Hematopoietic multipotent progenitor cell treated with erythropoietin and hydrocortisone succinate and interleukin-3 and kit ligand, for 4 days (in vitro differentiated cells): ENCODE measurements at regions not wholly inside any gene's neighbourhood (a gene's known extent, or its start where the extent isn't known, plus 50 kb on each side); places are given as distances from the start of the nearest gene placed in this dataset.

ENCODE experiments used
- DNase-seq: peaks from one replicate; pipeline ENCODE4 v3.0.0-alpha.2; 2015

DNA sequence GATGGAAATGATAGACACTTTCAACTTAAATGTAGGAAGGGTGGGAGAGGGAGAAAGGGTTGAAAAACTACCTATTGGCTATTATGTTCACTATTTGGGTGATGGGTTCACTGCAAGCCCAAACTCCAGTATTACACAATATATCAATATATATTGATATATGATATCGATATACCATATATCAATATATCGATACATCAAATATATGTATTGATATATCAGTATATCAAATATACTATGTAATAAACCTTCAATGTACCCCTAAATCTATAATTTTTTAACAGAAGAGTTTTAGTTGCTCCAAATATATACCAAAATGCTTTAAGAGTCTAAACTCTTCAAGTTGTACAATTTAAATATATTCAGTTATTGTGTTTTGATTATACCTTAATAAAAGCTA is 302.0 kb upstream of the RGMB start:
- DNase-seq, result no peak

DNA sequence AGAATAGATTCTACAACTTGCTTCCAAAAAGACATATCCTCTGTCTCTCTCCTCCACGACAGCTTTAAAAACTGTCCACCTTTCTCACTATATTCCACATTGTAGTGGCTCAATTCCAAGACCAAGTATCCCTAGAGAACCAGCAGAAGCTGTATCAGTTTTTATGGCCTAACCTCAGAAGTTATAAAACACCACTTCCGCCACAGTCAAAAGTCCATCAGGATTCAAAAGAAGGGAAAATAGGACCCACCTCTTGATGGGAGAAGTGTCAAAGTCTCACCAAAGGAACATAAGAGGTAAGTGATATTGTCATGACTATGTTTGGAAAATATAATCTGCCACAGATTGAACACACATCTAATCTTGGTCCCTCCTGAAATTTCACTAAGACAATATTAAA is 299.2 kb upstream of the RGMB start:
- no peak for DNase-seq

DNA sequence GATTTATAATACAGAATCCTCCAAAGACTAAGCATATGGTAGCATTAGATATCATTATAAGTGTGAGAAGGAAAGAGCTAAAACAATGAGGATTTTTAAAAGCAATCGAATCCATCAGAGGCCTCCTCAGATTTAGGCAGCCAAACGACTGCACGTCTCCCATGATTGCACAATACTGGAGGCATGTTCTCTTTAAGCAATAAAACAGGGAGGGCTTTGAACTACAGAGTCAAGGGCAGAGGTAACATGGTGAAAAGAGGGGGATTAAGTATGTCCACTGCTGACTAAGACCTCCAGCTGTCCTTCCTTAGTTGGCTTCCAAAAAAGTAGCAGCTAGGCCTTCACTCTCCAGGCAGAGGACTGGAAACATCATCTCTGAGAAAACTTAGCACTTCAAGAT is 298.7 kb upstream of the RGMB start:
- DNase-seq, result no peak

DNA sequence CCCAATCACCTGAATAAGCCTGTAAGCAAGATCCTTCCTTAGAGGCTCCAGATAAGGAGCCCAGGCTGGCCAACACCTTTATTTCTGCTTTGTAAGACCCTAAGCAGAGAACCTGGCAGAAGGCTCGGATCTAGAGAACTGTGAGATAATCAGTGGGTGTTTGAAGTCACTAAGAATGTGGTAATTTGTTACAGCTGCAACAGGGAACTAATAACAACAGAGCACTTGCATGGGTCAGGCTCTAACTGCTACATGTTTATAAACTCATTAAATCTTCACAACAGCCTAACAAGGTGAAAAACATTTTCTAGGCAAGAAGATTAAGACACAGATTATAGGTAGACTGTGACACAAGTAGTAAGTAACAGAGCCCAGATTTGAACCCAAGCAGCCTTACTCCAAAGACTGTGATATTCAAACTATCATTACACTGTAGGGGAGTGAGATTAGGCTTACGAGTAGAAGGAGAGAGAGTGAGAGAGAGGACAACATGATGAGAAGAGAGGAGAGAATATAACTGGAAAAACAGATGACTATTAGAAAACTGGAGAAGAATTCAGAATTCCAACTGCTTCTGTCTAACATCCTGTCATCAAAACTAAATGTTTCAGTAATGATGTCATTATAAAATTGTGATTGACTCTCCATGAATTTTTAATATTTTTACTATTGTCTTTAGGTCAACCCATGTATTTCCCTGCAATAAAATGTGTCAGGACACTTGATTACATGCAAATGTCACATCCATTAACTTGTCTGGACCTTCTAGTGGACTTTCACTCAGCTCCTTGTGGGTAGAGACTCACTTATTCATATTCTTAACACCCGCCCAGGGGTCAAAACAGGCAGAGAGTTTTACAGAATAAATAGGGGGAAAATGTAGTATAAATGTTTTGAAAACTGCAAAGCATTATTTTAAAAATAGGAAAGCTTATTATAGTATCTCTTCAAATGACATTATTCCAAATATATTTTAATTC is 290.9 kb upstream of the RGMB start:
- DNase-seq, result no peak

DNA sequence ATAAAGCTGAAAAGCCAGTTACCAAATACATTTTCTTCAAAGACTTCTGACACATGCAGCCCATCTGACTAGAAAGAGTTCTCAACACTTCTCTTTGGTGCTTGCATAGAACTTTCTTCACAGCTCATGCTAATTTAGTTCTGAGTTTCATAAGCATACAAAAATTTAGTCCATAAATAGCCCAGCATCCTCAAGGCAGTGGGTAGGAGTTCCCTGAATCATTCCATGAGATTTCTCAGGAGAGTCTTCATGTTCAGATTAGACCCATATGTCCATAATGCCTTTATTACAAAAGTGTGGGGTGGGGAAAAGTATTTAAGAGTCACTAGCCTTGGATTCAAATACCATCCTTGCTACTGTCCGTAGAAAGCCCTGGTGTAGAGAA is 290.2 kb upstream of the RGMB start:
- DNase-seq, result no peak

DNA sequence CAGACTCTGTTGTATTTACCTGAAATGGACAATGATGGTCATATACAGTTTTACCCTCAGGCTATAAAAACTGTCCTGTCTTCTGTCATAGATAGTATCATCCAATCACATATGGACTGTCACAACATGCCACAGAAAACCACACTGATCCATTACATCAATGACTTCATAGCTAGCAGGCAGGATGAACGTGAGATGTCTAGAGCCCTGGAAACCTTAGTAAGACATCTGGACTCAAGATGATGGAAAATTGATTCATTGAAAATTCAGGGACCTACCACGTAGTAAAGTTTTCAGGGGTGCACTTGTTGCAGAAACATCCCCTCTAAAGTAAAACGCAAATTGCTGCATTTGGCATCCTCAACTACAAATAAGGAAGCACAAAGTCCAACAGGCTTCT is 284.4 kb upstream of the RGMB start:
- DNase-seq, result no peak

DNA sequence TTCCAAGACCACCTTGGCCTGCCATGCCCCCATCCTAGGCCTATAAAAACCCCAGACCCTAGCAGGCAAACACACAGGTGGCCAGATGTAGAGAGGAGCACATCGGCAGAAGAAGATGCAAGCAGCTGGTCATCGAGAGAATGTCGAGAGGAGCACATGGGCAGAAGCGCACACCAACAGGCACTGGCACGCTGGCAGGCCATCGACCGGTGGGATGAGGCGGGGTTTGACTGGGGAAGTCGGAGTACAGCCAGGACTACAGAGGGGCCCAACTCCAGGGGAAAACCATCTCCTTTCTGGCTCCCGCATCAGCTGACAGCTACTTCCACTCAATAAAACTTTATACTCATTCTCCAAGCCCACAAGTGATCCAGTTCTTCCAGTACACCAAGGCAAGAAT is 283.1 kb upstream of the RGMB start:
- no peak for DNase-seq

DNA sequence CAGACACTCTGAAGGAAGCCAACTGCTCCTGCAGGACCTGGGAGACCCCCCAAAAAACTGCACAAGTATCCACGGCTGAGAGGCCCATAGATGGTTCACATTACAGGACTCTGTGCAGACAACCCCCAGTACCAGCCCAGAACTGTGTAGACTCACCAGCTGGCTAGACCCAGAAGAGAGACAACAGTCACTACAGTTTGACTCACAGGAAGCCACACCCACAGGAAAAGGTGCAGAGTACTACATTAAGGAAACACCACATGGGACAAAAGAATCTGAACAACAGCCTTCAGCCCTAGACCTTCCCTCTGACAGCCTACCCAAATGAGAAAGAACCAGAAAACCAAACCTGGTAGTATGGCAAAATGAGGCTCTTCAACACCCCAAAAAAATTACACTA is 281.2 kb upstream of the RGMB start:
- DNase-seq, result no peak

DNA sequence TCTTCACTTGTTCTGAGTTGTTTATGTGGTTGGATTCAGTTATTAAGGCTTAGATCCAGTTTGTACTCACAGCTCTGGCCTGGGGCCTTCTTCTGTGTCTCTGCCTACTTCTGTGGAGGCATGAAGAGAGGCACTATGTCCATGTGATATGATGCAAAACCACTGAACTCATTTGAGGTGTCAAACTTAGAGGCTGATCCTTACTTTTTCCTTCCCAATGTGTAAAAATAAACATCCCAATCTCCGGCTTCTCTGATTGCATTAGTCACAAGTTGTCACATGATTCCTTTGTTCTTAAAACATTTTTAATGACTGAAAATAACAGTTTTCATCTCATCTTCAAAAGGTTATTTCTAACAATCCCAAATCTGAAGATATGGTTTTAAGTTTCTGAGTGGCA is 276.0 kb upstream of the RGMB start:
- DNase-seq, result no peak

DNA sequence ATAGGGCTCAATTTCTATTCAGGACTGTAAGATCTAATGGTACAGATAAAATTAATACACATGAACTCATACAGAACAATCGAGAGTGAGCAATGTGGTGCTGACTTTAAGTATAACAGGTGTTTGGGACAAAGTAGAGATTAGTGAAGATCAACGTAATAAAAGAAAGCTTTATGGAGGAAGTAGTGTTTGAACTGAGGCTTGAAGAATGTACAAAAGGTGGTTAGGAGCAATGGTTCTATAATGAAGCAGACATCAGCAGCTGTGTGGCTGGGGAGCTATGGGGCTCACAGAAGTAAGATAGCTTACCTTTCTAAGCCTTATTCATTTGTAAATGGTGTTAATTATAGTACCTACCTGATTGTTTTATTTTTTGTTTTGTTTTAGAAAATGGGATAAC is 275.4 kb upstream of the RGMB start:
- no peak for DNase-seq

DNA sequence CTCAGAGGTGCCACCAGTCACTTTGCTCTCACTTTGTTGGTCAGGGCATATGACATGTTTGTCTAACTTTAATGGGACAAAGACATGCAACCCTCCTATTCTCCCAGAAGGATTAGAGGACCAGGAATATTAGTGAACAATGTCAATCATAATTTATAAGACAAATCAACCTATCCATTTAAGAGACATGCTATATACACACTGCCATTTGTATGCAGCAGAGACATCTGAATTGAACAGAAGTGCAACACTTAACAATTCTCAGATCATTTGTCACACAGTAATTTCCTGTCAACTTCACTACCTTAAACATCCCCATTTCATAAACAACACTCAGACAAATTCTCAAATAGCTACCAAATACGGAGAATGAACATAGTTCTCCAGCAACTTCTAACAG is 273.6 kb upstream of the RGMB start:
- DNase-seq, result no peak

DNA sequence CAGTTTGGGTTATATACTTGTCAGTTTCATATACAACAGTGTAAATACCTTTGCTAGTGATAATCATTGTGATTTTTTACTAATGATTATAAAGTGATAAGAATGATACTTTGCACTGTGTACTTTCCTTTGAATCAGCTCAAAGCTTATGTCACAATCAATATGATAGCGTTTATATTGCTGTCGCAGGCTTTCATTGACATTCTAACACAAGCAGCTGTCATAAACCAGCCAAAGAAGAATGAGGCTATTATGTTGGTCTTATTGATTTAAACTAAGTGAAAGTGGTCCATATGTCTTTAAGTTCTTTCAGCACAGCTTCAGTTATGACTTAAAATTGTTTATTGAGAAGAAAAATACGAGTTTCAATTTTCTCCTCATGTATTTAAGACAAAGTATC is 272.7 kb upstream of the RGMB start:
- no peak for DNase-seq

DNA sequence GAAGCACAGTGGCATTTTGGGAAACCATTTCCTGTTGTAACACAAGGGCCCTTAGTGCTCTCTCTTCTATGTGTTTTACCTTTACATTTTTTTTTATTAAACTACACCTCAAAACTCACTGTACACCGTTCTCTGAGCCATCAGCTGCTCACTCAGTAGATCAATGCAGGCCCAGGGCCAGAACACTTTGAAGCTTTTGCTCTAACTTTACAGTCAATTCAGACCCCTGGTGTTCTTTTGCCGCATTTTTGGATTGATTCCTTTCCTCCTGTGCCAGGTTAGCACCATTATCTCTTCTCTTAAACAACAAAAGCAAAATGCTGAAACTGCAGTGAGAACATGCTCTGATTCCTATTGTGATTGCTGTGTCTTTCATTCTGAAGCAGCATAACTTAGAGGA is 269.8 kb upstream of the RGMB start:
- no peak for DNase-seq

DNA sequence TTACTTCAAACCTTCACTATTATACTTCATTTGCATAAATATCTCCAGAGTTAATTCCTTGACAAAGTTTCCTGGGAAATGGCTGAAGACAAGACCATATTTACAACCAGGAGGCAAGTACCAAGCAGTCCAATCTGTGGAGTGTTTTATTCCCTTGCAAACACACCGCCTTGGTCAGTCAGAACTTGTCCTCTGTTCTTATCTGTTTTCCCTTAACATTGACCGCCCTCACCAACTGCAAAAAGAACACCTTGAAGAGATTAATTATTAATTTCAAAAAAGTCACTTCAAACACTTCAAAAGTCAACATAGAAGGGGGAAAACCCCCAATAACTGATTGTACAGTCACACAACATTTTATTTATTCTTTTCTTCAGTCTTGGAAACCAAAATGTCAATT is 269.0 kb upstream of the RGMB start:
- no peak for DNase-seq

DNA sequence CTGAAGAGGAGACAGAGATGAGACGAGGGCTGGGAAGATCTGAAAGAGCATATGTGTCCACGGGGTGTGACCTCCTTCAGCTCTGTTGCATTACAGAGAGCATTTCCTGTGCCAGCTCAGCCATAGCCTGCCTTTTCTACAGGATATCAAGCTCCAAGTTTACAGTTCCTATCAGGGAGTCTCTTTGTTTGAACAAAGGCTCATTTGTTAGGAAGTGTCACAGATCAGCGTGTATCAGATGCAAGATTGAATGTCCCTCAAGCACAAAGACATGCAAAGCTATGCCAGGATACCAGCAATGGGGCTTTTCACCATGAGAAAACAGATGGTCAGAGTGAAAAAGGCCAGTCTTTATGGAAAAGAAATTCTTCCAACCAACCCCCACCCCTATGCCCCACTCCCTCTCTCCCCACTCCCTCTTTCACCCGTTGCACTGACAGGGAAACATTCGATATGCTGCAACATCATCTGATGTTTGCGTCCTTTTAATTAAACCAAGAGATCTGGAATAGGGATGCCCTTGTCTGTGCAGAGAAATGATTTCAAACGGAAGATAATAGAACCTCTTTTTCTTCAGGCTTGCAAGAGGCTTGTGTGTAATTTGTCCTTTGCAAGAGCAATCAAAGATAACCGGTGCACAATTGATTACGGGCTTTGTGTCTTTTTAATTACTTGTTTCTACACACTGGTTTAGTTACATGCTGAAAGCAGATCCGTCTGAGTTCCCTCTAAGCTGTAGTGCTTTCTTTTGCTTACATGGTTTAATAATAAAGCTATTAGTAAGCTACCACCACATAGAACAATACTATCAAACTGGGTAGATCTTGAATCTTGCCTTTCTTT is 263.1 kb upstream of the RGMB start:
- no peak for DNase-seq

DNA sequence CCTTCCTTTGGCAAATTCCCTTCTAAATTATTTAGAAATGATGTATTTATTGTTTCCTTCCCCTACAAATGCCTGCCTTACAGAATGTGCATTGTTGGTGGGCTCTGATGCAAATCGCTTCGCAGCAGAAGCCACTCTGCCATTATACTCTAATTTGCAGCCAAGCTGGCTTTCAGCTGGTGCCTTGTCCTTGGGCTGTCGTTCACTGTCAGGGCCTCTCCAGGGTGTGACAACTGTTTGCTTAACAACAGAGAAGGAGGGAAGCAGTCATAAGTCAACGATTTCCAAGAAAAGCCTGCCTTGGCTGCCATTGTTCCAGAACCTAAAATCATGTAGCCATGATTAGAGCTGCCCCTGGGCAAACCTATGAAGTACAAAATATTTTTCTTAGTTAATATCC is 260.1 kb upstream of the RGMB start:
- DNase-seq, result no peak

DNA sequence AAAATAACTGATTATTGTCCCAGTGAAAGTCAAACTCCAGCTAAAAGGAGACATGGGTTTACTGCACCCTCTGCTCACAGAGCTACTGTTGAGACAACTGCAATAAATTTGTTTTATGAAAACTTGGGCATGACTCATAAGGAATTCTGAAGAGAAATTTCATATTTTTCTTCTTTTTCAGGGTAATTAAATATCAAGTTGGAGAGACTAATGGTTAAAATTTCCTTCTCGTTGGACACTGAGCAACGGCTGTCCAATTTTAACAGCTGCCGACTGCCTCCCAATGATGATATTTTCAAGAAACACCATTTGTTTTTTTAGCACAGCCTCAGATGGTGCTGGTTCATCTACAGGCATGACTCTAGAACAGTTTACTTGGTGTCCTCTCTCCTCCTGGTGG is 259.2 kb upstream of the RGMB start:
- no peak for DNase-seq

DNA sequence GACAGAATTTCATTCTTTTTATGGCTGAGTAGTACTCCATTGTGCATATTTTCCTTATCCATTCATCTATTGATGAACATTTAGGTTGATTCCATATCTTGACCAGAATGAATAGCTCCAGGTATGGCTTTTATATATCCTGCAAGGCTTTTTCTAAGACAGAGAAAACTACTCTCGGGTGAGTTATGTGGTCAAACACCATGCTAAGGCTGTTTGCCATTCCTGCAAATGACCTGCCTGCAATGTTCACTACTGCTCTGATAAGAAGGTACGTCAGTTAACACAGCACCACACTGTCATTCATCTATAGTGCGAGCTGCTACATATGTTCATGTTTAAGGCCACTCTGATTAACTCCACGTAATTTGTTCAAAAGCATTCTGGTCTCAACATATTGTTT is 256.8 kb upstream of the RGMB start:
- no peak for DNase-seq

DNA sequence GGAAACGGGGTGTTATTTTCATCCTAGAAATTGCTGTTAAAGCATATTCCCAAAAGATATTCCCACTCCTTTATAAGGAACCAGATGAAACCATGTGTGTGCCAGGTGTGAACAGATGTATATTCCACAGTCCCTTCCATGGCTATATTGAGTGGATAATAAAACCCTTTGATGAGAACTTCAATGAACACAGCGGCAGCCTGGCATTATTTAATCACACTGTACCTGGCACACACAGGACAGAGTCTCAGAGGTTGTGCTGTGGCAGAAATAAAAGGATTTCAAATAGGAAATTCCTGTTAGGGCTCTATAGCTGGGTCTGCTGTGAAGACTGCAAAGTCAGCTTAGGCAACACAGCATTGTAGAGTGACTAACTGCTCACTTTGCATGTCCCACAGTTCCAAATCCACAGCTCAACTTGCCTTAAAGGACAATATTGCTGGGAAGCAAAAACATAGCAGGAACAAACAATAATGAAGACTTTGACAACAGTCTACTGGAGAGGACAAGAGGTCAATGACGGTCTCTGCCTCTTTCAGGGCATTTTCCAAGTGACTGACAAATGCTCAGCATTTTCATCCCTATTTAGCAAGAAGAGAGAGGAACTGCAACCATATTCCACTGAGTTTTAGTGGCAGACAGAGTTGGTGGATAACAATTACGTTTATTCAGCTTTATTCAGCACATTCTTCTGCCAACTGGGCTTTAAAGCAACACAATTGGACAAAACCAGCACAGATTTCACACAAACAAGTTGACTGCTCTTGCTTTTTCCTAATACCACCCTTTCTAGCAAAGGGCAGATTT is 255.7 kb upstream of the RGMB start:
- DNase-seq, result no peak

DNA sequence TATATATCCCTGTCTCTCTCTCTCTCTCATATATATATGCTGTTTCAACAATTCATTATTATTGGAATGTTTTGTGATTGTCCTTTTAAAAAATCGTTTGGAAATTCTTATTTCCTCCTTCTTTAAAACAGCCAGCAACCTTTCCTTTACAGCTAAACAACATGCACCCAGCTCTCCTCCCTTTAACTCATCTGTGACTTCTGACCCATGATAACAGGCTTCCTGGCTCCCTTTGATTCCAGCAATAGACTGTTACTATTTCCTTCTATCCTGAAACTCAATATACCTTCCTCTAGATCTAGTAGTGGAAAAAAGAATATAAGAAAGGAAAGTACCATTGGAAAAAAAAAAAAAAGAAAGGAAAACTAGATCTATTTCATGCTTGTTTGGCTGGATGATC is 254.7 kb upstream of the RGMB start:
- DNase-seq, result no peak

DNA sequence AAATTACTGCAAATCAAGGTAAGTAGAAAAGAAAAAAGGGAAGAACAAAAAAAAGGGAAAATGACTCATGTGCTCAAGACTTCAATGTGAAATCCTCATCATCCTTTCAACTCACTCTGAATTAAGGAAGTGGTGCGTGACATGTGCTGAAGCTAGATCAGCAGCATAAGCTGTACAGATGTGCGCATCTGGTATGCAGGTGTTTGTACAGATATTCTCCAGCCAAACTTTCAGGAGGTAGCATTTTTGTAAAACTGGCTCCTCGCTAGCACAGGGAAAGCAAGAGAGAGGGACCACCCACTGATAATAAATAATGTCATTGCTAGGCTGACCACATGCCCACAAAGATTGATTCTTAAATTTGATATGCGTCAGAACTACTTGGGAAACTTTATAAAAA is 253.9 kb upstream of the RGMB start:
- no peak for DNase-seq

DNA sequence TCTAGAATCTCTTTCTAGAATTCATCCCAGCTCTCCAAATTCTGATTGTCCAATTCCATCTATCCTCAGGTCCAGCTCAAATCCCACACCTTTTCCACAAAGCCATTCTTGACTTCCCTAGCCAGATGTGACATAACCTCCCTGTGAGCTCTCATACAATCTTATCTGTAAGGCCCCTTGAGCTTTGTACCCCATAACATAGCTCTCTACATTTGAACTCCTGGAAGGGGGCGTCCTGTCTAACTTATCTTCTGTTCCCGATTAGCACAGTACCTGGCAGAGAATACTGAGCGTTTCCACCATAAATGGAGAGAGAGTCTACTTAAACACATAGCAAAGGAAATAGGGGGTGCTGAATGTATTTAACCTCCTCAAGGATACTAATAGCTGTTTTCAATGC is 251.6 kb upstream of the RGMB start:
- no peak for DNase-seq

DNA sequence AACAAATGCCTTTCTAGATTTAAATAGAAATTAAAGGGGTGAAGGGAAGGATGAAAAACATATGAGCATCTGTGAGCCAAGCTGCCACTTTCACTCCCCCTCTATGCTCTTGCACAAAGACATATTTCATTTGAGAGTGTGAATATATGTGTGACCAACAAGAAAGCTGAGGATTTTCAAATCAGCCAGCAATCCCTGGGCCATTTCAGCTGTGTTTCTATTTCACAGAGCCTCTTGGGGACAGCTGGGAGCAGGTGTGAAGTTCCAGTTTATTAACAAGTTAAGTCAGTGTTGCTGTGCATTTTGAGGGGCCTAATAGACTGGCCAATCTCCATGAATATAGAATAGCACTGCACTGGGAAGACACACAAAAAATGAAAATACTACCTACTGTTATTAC is 248.7 kb upstream of the RGMB start:
- DNase-seq, result no peak
